ENCODE measurements at regions not wholly inside any gene's neighbourhood (a gene's known extent, or its start where the extent isn't known, plus 50 kb on each side); places are given as distances from the start of the nearest gene placed in this dataset.
"Not testable (repeated sequence)": the region's sequence is repeated elsewhere in the genome, so short reads cannot be mapped to it uniquely, and the experiment has no call there.

DNA sequence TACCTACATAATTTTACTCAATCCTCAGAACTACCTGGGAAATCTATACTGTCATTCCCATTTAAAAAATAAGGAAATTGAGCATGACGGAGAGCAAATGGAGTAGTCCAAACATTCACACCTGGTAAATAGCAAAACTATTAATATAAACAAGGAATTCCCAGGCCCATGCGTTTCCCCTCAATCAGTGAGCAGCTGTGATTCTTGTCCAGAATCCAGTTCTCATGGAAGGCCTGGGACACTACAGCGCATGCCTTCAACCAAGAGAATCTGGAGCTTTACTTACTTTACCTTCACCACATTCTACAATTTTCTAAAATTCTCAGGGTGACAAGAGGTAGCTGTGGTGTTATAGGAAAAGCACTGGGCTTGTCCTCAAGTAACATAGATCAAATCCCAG lies 259.0 kb downstream of the LRATD1 start:
- DNase-seq (ENCODE audit: low read depth): no peak
- no peak overlapping the region for H3K4me3 ChIP-seq (ENCODE audit: low read depth, low read length)
- TF ChIP-seq, protein P1, sequence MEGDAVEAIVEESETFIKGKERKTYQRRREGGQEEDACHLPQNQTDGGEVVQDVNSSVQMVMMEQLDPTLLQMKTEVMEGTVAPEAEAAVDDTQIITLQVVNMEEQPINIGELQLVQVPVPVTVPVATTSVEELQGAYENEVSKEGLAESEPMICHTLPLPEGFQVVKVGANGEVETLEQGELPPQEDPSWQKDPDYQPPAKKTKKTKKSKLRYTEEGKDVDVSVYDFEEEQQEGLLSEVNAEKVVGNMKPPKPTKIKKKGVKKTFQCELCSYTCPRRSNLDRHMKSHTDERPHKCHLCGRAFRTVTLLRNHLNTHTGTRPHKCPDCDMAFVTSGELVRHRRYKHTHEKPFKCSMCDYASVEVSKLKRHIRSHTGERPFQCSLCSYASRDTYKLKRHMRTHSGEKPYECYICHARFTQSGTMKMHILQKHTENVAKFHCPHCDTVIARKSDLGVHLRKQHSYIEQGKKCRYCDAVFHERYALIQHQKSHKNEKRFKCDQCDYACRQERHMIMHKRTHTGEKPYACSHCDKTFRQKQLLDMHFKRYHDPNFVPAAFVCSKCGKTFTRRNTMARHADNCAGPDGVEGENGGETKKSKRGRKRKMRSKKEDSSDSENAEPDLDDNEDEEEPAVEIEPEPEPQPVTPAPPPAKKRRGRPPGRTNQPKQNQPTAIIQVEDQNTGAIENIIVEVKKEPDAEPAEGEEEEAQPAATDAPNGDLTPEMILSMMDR (IDR thresholded peaks at IDR 0.05; ENCODE audit: low read depth, low read length, missing control alignments): no peak
- in situ Hi-C loops (cut with HindIII; ENCODE audit: low sequenced_read_pairs): no loop called here

DNA sequence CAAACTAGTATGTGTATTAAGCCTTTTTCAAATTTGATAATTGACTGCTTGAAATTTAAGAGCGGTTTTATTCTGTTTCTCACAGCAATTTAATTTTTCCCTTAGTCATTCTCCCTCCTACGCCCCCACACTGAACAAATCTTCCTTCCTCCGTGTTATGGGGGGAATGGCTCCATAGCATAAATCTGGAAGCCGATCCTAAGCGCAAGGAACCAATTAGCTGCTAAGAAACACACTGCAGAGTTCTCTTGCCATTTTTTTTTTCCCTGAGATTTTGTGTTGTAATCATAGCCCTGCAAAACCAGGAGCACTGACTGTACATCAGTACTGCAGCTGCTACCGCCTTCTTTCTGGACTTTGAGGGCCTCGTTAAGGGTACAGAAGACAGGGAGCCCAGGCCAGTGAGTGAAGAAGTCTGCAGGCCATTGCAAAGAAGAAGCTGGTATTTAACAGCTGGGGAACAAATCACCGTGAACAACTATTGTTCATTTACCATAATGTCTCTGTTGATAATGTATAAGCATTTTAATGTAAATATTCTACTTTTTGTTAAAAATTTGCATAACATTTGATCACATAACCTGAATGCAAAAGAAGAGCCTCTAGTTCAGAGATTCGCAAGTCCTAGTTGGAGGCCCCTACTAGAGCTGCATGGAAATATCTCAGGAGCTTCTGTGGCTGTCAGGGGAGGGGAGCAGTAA lies 264.0 kb downstream of the LRATD1 start:
- no peak for DNase-seq (ENCODE audit: low read depth)
- no peak overlapping the region for H3K4me3 ChIP-seq (ENCODE audit: low read depth, low read length)
- TF ChIP-seq, protein P1 (IDR thresholded peaks at IDR 0.05; ENCODE audit: low read depth, low read length, missing control alignments): no peak
- in situ Hi-C loops (cut with HindIII; ENCODE audit: low sequenced_read_pairs): no loop called here

DNA sequence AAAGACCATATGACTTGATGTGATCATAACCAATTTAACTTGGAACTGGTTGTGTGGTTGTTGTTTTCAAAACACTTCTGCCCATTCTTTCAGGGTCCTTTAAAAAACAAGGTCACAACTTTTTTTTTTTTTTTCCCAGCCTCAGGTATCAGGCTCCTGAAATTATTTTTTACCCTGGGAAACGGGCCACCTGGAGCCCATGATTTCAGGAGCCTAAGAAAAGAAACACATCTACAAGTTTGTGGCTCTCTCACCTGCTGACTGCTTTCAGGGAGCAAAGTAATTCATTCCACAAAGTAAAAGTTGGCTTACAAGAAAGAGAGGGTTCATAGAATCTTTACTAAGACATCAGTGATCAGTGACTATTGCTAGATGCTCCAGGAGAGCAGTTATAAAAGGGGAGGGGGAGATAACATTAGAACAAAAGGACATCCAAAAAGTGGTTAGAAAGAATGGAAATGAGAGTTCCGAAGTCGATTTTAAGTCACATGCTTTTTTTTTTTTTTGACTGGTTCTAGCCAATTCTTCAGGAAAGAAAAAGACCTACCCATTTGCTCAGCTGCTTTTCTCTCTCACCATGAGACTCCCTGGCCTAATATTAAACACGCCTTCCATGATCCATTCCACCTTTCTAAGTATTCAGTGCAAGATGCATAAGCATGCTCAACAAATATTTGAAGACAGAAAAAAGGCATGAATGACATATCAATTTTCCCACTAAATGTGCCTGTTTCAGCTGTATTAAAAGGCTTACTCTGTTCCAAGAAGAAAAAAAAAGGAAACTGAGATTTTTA lies 267.3 kb downstream of the LRATD1 start:
- TF ChIP-seq, protein P1 (IDR thresholded peaks at IDR 0.05; ENCODE audit: low read depth, low read length, missing control alignments): no peak
- H3K4me3 ChIP-seq (ENCODE audit: low read depth, low read length): no peak overlapping the region
- no peak for DNase-seq (ENCODE audit: low read depth)
- in situ Hi-C loops (cut with HindIII; ENCODE audit: low sequenced_read_pairs): no loop called here

DNA sequence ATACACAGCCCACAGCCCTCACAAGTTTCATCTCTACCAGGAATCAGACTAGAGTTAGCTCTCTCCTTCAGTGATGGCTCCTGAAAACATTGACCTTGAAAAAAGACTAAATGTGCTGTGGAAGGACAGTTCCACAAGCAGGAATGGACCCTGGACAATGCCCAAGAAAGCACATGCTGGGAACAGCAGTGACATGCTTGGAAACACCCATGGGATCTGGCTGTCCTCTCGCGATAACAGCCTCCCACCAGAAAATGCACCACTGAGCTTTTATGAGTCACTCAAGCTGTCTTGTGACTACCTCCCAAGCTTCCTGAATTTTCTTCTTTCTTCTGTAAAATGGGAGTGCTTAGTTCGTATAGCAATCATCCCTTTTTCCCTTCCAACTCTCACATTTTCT lies 269.2 kb downstream of the LRATD1 start:
- DNase-seq (ENCODE audit: low read depth): no peak
- H3K4me3 ChIP-seq (ENCODE audit: low read depth, low read length): no peak overlapping the region
- in situ Hi-C loops (cut with HindIII; ENCODE audit: low sequenced_read_pairs): no loop called here
- TF ChIP-seq, protein P1 (IDR thresholded peaks at IDR 0.05; ENCODE audit: low read depth, low read length, missing control alignments): no peak

DNA sequence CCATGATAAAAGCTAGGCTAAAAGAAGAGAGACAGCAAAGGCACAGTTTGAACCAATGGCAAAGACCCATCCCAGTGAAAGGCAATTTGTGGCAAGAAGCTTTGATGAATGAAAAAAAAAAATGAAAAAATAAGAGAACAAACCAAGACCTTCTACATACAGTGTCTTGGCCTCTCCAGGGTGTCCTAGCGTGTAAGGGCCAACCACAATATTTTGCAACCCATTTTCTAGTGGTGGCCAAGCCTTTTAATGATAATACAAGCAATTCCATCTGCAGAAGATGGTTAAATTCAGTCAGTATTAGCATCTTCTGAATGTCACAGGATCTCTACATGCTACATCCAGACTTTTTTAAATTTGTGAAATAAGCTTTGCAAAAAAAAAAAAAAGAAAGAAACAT lies 270.4 kb downstream of the LRATD1 start:
- TF ChIP-seq, protein P1 (IDR thresholded peaks at IDR 0.05; ENCODE audit: low read depth, low read length, missing control alignments): no peak
- DNase-seq (ENCODE audit: low read depth): no peak
- in situ Hi-C loops (cut with HindIII; ENCODE audit: low sequenced_read_pairs): no loop called here
- no peak overlapping the region for H3K4me3 ChIP-seq (ENCODE audit: low read depth, low read length)

DNA sequence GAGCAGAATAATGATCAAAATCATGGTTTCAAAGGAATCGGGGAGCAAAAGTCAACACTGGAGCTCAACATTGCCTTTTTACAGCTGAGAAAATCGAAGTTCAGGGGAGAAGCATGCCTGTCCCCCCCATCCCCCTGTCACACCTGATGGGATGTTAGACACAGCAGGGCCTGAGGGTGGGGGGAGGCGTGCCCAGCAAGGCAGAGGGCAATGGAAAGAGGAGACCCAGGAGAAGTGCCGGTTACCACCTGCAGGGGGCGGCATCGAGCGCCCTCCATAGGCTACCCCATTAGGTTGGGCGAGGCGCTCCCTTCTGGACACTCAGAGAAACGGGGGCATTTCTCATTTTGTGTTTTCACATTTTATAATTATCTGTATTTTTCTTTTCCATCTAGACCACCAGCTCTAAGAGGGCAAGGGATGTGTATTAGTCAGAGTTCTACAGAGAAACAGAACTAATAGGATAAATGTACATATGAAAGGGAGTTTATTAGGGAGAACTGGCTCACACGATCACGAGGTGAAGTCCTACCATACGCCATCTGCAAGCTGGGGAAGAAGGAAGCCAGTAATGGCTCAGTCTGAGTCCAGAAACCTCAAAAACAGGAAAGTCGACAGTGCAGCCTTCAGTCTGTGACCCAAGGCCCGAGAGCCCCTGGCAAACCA lies 271.3 kb downstream of the LRATD1 start:
- H3K4me3 ChIP-seq (ENCODE audit: low read depth, low read length): no peak overlapping the region
- TF ChIP-seq, protein P1 (IDR thresholded peaks at IDR 0.05; ENCODE audit: low read depth, low read length, missing control alignments): peak; percentile 40
- in situ Hi-C loops (cut with HindIII; ENCODE audit: low sequenced_read_pairs): no loop called here
- DNase-seq (ENCODE audit: low read depth): no peak

DNA sequence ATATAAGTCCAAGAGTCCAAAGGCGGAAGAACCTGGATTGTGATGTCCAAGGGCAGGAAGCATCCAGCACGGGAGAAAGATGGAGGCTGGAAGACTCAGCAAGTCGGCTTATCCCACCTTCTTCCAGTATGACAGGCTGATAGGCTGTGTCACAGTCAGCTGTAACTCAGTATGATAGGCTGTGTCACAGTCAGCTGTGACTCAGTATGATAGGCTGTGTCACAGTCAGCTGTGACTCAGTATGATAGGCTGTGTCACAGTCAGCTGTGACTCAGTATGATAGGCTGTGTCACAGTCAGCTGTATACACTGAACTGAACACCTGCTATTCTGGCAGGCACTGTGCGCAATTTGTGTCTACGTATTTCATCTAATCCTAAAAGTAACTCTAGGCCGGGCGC lies 271.9 kb downstream of the LRATD1 start:
- in situ Hi-C loops (cut with HindIII; ENCODE audit: low sequenced_read_pairs); H3K4me3 ChIP-seq (ENCODE audit: low read depth, low read length); DNase-seq (ENCODE audit: low read depth): not testable (repeated sequence)

All from astrocyte of the cerebellum (primary cell).